Heart left ventricle (tissue), 13 donors: ENCODE measurements at regions not wholly inside any gene's neighbourhood (a gene's known extent, or its start where the extent isn't known, plus 50 kb on each side); places are given as distances from the start of the nearest gene placed in this dataset.

ENCODE experiments used
- CTCF ChIP-seq, 12 donors: fragments of 200-600 bp; sonication (generic) in 4 of 12; IDR thresholded peaks; one replicate each; pipeline versions ENCODE4 v1.5.0 to v1.8.0; 2018 to 2022; ENCODE audit warnings: antibody characterized with exemption in 12 of 12, mild to moderate bottlenecking in 5 of 12
- POLR2A ChIP-seq, 2 donors: fragments of 450-650 bp; IDR thresholded peaks; one replicate each; pipeline ENCODE4 v1.6.1; 2017; ENCODE audit warnings: antibody characterized with exemption in 2 of 2, mild to moderate bottlenecking in 2 of 2, moderate library complexity in 2 of 2
- donor health status: ischemic (EF 13 %, LVEDD 7.1; RV severe dilation, severe dysfunction).
- donor health status: DM: no; HTN: yes; CAD: no.
- donor health status: DM: no; HTN: no; CAD: no.
- donor health status: ischemic (EF 25% LVEDD 6.9; RV normal size, moderate dysfunction).
- donor health status: ischemic (EF 25% LVEDD 5.7; RV mildly dilated, moderate dysfunction).
- donor health status: ischemic (EF 35%, LVEDD 5.7; RV mildly dilated, moderate dysfunction).
- donor health status: nonischemic (EF 11% LVEDD 7.7; RV severe dilation, severe dysfunction).
- donor health status: DM: yes; HTN: yes; CAD: no.
- donor health status: PGD.
- donor health status: ischemic (EF 29% LVEDD 5.4; RV normal size, mild dysfunction).
- donor health status: nonischemic (EF 23%, LVEDD 6.1; RV moderate dilation, normal function).

- TF ChIP-seq CTCF (IDR thresholded peaks at IDR 0.05), result no peak
- TF ChIP-seq POLR2A (IDR thresholded peaks at IDR 0.05), result no peak
These were observed 109.8 kb upstream of the PTPRK start for GRCh38 chr6:128630213-128630612.
